Glomerular visceral epithelial cell (primary cell): ENCODE measurements at regions not wholly inside any gene's neighbourhood (a gene's known extent, or its start where the extent isn't known, plus 50 kb on each side); places are given as distances from the start of the nearest gene placed in this dataset.
A peak's percentile ranks its signal among the peaks of the same experiment; 100 is the strongest.

Source experiments
- DNase-seq: peaks from one replicate; pipeline ENCODE4 v3.0.0-alpha.2; 2016; ENCODE audit errors: extremely low spot score

DNA sequence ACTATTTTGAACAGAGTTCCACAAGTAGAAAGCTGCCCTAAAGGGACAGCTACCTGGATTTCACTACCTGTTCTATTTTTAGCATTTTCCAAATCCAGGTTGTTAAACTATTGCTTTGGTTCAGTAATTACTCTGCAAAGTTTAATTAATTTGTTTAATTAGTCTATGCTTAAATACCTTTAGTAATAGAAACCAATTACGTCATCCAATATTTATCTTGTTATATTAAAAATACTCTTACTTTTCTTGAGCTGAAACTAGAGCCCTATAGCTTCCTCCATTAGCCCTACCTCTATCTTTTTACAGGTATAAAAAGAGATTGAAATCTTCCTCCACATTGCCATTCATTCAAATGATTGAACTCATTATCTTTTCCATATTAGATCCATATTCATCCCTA is 514.6 kb downstream of the DSC3 start:
- DNase-seq: no peak

DNA sequence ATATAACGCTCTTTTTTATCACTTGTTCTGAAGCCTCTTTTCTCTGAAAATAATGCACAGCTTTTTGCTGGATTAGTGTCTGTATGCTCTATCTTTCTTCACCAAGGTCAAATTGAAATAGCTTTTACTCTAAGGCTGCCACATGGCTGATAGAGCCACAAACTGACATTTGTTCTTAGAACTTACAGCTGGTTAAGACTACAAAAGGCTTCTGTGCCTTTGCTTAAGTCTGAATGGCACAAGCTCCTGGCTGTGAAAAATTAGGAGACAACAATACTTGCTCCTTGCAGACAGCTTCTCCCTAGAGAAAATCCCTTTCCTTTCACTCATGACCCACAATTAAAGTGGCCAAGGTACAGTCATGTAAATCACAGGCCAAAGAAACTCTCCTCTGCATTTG is 515.3 kb downstream of the DSC3 start:
- no peak for DNase-seq

DNA sequence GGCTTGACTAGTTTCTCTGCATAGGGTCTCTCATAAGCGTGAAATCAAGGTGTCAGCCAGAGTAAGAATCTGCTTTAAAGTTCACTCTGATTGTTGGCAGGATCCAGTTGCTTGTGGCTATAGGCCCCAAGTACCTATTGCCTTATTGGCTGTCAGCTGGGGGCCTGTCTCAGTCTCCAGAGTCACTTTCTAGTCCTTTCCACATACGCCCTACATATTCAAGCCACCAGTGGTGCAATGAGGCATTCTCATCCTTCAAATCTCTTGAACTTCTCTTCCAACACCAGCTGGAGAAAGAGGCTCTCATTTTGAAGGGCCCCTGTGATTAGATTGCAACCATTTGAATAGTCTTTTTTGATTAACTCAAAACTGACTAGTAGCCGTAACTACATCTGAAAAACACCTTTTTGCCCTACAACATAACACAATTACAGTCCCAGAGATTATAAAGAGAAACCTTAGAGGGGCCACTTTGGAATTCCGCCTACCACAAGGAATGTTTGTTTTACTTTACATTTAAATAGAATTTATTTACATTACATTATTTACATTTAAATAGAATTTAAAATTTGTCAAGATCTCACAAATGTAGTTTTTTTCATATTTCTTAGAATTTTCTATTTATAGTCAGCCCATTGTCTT is 520.1 kb downstream of the DSC3 start:
- no peak for DNase-seq

DNA sequence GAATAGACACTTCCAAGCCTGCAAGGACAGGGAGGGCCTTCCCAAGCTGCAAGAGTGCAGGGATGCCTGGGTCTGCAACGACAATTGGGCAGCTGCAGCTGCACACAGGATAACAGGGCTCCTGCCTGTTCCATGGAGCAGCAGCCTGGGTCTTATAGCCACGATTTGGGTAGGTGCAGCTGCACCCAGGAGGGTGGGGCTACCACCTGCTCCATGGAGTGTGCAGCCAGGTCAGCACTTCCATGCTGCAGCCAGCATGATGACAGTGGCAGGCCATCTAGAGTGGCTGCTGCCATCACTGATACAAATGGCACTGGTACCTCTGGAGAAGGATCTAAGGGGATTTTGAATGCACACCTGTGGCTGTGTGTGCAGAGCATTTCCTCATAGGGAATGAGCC is 528.5 kb downstream of the DSC3 start:
- DNase-seq: no peak

DNA sequence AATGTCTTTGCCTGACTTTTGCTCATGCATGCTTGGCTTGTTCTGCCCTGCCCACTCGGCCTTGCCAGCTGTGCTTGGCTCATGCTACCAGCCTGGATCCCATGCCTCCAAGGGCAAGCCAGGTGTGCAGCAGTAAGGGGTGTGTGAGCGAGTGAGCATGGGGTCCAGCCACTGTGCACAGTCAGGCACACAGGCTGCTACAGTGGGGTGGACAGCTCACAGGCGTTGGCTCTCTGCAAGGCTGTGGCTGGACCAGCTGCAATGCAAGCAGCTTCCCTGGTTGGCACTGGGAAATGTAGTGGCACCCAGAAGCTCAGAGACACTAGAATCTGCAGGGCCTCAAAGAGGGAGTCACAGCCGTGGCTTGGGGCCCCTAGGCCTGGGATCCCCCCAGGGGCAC is 529.7 kb downstream of the DSC3 start:
- DNase-seq: no peak

DNA sequence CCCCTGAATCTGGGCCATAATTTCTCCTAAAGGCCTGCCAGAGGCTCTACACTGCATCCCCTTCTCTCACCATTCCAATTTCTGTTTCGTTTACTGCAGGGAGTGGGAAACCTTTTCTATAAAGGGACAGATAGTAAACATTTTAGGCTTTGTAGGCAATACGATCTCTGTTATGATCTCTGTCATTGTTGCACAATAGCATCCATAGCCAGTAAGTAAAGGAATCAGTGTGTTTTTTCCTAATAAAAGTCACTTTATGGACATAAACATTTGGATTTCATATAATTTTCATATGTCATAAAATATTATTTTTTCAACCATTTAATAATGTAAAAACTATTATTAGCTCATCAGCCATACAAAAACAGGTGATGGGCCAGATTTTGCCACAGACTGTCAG is 531.7 kb downstream of the DSC3 start:
- no peak for DNase-seq

DNA sequence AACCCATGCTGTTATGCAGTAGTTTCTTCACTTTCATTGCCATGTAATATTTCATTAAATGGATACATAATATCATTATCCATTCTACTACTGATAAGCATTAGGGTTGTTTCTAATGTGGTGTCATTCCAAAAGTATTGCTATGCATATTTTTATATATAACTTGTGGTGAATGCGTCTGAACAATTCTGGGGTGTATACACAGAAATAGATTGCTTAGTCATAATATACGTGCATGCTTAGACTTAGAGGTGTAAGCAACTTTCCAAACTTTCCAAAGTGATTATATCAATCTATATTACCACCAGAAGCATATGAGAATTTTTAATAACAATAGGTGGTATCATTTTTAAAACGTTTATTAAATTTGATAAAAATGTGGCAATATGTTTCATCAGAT is 540.9 kb downstream of the DSC3 start:
- DNase-seq: no peak

DNA sequence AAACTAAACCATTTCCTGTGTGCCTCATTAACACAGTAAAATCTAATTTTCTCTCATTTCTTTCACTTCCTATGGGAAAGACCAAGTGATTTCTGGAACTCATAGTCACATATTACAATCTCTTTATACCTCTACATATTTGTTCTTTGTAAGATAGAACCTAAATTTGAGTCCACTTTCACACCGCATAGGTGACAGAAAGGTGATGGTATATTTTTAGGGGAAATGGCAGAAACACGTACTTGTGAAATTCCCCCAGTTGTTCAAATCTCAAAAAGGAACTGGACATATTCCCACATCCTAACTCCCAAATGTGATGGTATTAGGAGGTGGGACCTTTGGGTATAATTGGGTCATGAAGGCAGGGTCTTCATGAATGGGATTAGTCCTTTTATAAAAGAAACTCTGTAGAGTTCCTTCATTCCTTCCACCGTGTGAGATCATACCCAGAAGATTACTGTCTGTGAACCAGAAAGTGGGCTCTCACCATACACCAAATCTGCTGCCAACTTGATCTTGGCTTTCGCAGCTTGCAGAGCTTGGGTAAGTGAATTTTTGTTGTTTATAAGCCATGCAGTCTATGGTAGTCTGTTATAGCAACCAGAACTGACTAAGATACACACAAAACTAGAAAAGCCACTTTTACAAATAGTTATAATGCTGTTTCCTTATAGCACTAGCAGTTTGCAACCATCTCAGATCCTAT is 542.1 kb downstream of the DSC3 start:
- no peak for DNase-seq

DNA sequence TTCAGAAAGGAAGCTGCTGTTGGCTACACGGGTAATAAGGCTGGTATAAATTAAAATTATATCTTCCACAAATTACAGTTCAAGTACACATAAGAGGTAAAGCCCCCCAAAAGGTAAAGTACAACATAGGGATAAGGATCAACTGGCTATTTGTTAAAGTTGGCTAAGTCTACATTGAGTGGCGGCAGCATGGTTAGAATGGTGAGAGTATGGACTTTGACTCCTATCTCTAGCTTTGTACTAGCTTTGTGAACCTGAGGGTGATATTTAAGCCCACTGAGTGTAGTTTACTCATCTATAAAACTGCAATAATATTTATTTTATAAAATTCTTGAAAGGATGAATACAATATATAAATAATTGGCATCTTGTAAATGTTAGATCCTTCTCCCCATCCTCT is 542.8 kb downstream of the DSC3 start:
- DNase-seq: no peak

DNA sequence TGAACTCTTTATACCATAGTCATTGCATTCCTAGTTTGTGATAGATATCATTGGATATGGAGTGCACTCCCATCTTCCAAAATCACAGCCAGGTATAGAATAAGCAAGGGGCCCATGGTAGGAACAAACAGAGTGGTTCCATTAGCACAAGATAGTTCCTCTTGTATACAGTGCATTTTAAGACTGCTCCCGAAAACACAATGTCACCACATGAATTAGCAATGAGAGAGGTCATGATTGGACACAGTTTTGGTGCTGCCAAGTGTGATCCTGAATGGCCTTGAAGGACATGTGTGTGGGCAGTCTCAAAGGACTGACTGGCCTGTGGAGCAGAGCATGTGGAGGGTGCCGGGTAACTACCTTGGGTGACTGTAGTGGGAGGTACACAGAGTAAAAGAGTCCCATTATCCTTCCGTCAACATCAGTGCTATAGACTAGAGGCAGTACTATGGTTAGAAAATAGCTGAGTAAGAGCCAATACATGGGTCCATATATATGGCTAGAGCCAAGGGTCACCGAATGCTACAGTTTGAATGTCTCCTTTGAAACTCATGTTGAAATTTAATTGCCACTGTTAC is 549.9 kb downstream of the DSC3 start:
- no peak for DNase-seq

DNA sequence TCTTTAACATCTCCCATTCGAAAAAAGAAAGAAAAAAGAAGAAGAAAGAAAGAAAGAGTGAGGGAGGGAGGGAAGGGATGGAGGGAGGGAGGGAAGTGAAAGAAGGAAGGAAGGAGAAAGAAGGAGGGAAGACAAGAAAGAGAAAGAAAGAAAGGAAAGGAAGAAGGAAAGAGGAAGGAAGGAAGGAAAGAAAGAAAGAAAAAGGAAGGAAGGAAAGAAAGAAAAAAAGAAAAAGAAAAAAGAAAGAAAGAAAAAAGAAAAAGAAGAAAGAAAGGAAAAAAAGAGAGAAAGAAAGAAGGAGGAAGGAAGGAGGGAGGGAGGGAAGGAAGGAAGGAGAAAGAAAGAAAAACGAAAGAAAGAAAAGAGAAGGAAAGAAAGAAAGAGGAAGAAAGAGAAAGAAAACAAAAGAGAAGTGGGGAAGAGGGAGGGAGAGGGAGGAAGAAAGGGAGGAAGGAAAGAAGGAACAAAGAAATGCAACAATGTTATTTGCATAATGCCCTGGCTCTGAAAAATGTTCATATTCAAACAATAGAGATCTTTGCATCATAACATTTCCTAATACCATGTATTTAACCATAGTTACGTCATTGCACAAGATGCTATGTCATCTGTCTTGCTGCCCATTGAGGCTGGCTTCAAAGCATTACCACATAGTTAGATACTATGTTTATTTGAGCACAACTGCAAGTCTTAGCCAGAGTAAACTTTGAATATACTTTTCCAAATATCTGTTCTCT is 550.6 kb downstream of the DSC3 start:
- DNase-seq: no peak

DNA sequence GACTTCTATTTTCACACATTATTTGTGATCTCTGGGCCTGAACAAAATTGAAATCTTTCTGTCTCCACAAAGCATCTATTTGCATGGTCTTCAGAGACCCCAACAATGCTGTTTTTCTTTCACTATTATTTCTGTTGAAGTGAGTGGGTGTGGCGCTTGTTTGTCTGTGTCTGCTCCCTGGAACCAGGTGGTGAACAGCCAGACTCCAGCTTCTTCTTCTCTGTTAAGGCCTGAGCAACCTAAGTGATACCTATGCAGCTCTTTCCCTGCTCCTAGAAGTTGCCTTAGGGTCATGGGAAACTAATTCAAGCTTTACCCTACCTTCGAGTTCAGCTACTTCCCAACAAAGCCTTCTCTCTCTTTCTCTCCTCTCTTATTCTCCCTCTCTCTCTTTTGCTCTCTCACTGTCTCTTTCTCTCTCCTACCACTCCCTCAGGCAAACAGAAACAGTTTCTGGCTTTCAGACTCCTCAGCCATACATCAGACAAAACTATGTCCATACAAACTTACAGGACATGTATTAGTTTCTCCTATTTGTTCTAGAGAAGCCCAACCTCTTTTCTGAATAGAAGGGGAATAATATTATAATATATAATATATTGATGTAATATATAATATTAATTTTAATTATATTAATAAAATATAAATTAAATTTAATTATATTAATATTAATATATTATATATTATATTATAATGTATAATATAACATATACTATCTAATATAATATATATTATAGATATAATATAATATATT is 552.5 kb downstream of the DSC3 start:
- no peak for DNase-seq

DNA sequence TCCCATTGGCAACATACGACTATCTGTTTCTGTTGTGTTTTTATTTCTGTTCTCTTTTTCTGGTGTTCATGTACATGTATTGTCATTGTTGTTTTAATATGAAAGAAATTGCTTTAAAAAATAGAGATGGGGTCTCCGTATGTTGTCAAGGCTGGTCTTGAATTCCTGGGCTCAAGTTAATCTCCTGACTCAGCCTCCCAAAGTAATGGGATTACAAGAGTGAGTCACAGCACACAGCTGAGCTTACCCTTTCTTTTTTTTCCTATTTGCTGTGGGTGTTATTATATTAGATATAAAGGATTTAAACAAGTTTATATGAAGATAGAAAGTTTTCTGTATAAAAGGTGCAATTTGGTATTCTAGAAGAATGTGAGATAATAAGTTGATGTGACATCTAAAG is 554.6 kb downstream of the DSC3 start:
- no peak for DNase-seq

DNA sequence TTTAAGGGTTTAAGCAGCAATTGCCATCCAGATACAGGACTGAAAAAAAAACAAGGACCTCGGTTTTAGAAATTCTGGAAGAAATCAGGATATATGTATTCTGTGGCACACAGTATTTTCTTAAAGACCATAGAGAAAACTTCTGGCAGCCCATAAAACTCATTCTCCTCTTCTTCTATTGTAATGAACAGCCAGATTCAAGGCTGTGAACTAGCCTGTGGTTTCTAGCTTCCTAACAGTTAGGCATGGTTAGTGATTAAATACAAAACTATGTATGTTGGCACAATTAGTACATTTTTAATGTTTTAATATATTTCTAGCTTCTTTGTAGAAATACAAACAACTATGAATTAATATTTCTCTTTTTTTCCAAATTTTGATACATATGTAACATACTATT is 555.7 kb downstream of the DSC3 start:
- peak; percentile 41 for DNase-seq

DNA sequence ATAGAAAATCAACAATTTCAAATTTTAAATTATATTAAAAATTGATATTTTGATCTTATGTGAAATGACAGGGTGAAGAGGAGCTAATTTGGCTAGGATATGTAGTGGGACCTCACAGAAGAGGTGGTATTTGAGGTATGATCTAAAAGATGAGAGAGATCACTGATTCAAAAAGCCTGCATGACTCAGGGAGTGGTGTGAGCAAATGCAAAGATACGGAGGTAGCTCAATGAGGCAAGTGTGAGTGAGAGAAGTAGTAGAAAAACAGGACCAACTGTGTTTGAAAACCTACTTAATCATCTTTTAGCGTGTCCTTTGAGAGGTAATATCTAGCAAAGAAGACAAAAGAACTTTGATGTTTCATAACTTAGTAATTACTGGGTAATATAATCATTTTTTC is 557.5 kb downstream of the DSC3 start:
- DNase-seq: no peak

DNA sequence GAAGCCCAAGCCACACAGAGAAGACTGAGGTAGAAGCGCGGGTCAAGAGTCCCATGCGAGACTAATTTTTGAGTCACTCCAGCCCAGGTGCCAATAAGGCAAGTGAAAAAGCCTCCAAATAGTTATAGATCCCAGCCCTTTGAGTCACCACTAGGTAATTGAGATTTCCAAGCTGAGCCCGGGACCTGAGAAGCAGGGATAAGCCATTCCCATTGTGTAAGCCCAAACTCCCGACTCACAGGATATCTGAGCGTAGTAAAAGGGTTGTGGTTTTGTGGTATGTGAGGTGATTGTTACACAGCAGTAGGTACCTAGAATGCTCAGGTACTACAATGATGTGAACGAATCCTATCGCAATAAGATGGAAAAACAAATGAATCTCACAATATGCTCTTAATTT is 560.7 kb downstream of the DSC3 start:
- no peak for DNase-seq

DNA sequence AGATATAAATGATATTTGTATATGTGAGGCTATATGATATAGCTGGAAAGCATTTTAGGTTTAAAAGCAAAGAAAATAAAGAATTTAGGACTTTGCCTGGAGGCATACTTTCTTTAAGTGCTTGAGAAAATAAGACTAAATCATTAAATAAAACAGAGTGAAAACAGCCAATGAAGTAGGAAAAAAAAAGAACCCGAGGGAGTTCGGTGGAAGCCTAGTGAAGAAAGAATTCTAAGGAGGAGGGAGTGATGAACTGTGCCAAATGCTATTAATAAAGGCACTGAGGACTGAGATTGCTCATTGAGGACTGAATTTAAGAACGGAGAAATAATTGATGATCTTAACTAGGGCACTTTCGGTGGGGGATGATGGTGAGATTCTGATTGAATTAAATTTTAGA is 573.5 kb downstream of the DSC3 start:
- DNase-seq: no peak

DNA sequence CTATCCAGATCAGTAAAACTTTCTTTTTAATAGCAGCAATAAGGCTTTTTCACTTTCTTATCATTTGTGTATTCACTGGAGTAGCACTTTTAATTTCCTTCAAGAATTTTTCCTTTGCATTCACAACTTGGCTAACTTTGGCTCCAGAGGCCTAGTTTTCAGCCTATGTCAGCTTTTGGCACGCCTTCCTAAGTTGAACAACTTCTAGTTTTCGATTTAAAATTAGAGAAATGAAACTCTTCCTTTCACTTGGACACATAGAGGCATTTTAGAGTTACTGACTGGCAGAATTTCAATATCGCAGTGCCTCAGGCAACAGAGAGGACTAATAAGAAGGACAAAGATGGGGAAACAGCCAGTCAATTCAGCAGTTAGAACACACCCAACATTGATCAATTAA is 577.4 kb downstream of the DSC3 start:
- DNase-seq: no peak

DNA sequence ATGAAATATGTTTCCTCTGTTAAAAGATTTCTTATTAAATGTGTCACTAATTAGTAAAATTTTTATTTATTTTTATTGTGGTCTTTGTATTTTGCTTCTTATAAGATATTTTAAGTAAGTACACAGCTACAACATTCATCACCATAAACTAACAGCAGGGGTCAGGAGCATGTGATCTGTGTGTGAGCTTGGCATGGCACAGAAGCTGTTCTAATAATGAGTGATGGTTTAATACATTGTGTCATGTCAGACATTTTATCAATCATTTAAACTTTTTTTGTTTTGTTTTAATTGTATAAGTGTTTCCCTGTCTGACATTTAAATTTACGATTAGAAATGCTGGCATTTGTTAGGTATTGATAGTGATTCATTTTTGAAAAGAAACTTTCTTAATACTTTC is 585.4 kb downstream of the DSC3 start:
- no peak for DNase-seq

DNA sequence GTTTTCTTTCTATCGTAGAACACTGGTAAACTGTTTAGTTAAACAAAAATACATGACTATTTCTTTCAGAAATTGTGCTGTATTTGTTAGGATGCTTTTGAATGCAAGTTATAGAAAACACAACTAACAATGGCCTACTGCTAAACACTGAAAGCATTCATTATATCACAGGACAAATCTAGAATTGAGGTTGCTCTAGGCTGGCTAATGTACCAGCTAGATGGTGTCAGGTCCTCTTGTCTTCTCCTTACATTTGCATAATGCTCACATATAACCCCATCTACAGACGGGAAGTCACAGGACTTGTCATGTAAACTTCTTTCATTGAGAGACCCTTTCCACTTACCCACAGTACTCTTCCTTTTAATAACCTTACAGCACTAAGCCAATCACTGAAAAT is 586.8 kb downstream of the DSC3 start:
- DNase-seq: no peak

DNA sequence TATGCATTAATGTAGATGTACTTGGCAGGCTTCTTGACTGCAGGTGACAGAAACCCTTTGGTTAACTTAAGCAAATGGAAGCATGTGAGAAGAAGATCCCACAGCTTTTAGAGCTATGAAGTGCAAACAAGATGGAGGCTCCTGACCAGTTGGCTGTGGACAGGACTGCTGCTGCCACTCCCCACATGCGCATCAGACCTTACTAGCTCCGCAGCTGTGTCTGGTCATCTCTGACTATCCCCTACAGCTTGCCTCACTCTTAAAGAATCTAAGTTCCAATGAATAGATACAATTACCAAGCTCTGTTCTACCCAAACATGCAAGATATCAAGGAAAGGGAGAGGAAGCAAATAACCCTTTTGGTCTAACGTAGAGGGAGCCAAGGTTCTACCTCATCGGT is 587.6 kb downstream of the DSC3 start:
- no peak for DNase-seq

DNA sequence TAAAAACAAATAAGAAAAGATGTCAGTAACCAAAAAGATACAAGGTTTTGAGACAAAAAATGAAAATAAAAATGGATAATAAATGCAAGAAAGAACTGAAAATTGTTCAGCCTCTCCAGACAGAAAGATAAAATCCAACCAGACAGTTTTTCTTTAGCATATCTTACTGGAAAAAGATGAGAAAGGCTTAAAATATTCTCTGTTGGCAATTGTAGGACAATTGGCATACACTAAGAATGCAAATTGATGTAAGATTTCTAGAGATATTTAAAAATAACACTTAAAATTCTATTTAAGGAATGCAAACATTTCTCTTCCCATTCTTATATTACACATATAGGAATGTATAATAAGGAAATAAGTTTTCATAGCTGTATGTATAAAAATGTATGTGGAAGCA is 590.6 kb downstream of the DSC3 start:
- DNase-seq: no peak
